GM18505 (cell line): ENCODE measurements at regions not wholly inside any gene's neighbourhood (a gene's known extent, or its start where the extent isn't known, plus 50 kb on each side); places are given as distances from the start of the nearest gene placed in this dataset.

Experiments used
- ATAC-seq: cut with Tn5 transposase; IDR thresholded peaks from one replicate; pipeline ENCODE4 v1.9.1; 2021; ENCODE audit not compliant: unreplicated experiment
- POLR2A ChIP-seq: IDR thresholded peaks from 4 replicates; pipeline ENCODE4 v1.6.1; 2011; ENCODE audit warnings: borderline replicate concordance; ENCODE audit not compliant: insufficient read depth, insufficient read length; ENCODE audit errors: extremely low read depth

- no peak for ATAC-seq
These were observed 940.0 kb downstream of the BRD1 start for GRCh38 chr22:48887394-48888332.

GRCh38 chr22:48886604-48887393 is 940.9 kb downstream of the BRD1 start:
- ATAC-seq, result no peak
- TF ChIP-seq POLR2A, result no peak

More at GRCh38 chr22:48887394-48888332, 940.0 kb downstream of the BRD1 start:
- TF ChIP-seq POLR2A, result no peak

GRCh38 chr22:48885919-48886305 is 941.8 kb downstream of the BRD1 start:
- no peak for ATAC-seq
- TF ChIP-seq POLR2A, result no peak

GRCh38 chr22:48885271-48885918 is 942.3 kb downstream of the BRD1 start:
- ATAC-seq, result no peak
- no peak for TF ChIP-seq POLR2A

- ATAC-seq, result no peak
- TF ChIP-seq POLR2A, result no peak
These were observed 942.9 kb downstream of the BRD1 start for GRCh38 chr22:48884786-48885185.

- ATAC-seq, result no peak
- no peak for TF ChIP-seq POLR2A
These were observed 943.3 kb downstream of the BRD1 start for GRCh38 chr22:48884324-48884723.

GRCh38 chr22:48883211-48883960 is 944.3 kb downstream of the BRD1 start:
- no peak for ATAC-seq
- no peak for TF ChIP-seq POLR2A

- no peak for TF ChIP-seq POLR2A
- ATAC-seq, result no peak
These were observed 945.0 kb downstream of the BRD1 start for GRCh38 chr22:48882636-48883200.

- ATAC-seq, result no peak
These were observed 946.2 kb downstream of the BRD1 start for GRCh38 chr22:48881326-48881980.

GRCh38 chr22:48880749-48881148 is 946.9 kb downstream of the BRD1 start:
- no peak for ATAC-seq
- TF ChIP-seq POLR2A, result no peak

More at GRCh38 chr22:48881326-48881980, 946.2 kb downstream of the BRD1 start:
- TF ChIP-seq POLR2A, result no peak

- no peak for ATAC-seq
- no peak for TF ChIP-seq POLR2A
These were observed 950.7 kb downstream of the BRD1 start for GRCh38 chr22:48876951-48877350.

- TF ChIP-seq POLR2A, result no peak
These were observed 952.7 kb downstream of the BRD1 start for GRCh38 chr22:48874956-48875355.

More at GRCh38 chr22:48874956-48875355, 952.7 kb downstream of the BRD1 start:
- no peak for ATAC-seq
